ENCODE measurements at regions not wholly inside any gene's neighbourhood (a gene's known extent, or its start where the extent isn't known, plus 50 kb on each side); places are given as distances from the start of the nearest gene placed in this dataset.
"Not testable (repeated sequence)": the region's sequence is repeated elsewhere in the genome, so short reads cannot be mapped to it uniquely, and the experiment has no call there.

DNA sequence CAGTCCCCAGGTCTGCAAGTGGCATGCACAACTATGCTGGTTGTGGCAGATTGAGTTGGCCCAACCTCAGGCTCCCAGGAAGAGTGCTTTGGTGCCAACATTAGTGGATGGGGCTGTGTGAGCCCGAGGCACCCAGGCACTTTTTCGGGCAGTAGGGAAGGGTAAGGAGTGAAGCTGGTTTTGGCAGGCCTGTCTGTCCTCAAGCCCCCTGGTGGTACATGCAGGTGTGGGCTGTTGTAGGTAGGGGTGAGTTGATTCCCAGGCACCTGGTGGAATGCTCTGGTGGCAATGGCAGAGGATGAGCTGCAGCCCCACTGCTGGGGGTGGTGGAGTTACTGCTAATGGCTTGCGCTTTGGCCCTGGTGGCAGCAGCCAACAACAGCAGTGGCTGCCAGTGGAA is 723.7 kb upstream of the SLITRK1 start:
- H3K27ac ChIP-seq (ENCODE audit: low read depth in 1 of 2, low read length in 1 of 2) = no peak overlapping the region
- no peaks in the 10 kb centered on the region for H3K27me3 ChIP-seq (ENCODE audit: control insufficient read depth in 3 of 3, insufficient read depth in 3 of 3, low read length in 2 of 3)
- DNase-seq = no peak
- TF ChIP-seq, protein P1, sequence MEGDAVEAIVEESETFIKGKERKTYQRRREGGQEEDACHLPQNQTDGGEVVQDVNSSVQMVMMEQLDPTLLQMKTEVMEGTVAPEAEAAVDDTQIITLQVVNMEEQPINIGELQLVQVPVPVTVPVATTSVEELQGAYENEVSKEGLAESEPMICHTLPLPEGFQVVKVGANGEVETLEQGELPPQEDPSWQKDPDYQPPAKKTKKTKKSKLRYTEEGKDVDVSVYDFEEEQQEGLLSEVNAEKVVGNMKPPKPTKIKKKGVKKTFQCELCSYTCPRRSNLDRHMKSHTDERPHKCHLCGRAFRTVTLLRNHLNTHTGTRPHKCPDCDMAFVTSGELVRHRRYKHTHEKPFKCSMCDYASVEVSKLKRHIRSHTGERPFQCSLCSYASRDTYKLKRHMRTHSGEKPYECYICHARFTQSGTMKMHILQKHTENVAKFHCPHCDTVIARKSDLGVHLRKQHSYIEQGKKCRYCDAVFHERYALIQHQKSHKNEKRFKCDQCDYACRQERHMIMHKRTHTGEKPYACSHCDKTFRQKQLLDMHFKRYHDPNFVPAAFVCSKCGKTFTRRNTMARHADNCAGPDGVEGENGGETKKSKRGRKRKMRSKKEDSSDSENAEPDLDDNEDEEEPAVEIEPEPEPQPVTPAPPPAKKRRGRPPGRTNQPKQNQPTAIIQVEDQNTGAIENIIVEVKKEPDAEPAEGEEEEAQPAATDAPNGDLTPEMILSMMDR (IDR thresholded peaks at IDR 0.05; ENCODE audit: control extremely low read depth, extremely low read depth) = no peak
- 95 to 98% methylated on average over 3 of the region's 3 CpGs for WGBS, 2 donors
- no peak overlapping the region for H3K4me3 ChIP-seq
- H3K4me1 ChIP-seq (ENCODE audit: control insufficient read depth in 5 of 5, insufficient read depth in 5 of 5, low read length in 5 of 5) = peaks cover 0 to 10% (median 0%) of the 10 kb centered on the region in 5 donors
- no peak for ATAC-seq (ENCODE audit: insufficient read depth, low FRiP score)
- no peak overlapping the region for H3K9ac ChIP-seq (ENCODE audit: insufficient read depth in 1 of 2, low read length in 2 of 2)
- H3K9me3 ChIP-seq (ENCODE audit: control insufficient read depth in 4 of 4, insufficient read depth in 3 of 4, low read length in 3 of 4) = peaks cover 0 to 5% (median 0%) of the 10 kb centered on the region in 4 donors
- H3K36me3 ChIP-seq (ENCODE audit: control insufficient read depth in 4 of 4, insufficient read depth in 4 of 4, low read length in 4 of 4) = no peaks in the 10 kb centered on the region

DNA sequence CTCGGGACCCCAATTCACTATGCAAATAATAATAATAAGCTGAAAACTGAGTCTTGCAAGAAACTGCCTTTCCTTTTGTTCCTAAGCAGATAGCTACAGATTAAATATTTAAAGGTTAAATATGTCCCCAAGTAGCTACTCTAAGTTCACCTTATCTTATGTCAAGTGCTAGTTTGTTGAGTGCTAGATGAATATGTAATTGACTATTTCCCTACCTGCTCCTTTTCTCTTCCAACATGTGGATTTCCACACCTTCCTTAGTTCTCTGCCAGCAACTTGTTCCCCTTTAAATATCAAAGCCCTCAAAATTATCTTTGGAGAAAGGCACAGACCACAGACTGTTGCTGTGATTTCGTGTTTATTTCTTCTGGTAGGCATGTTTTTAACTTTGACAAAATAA is 709.2 kb upstream of the SLITRK1 start:
- no peaks in the 10 kb centered on the region for H3K9me3 ChIP-seq (ENCODE audit: control insufficient read depth in 4 of 4, insufficient read depth in 3 of 4, low read length in 3 of 4)
- 37 to 67% methylated on average over 2 of the region's 2 CpGs for WGBS, 2 donors
- no peaks in the 10 kb centered on the region for H3K27me3 ChIP-seq (ENCODE audit: control insufficient read depth in 3 of 3, insufficient read depth in 3 of 3, low read length in 2 of 3)
- TF ChIP-seq, protein P1 (IDR thresholded peaks at IDR 0.05; ENCODE audit: control extremely low read depth, extremely low read depth) = no peak
- no peak overlapping the region for H3K4me3 ChIP-seq
- ATAC-seq (ENCODE audit: insufficient read depth, low FRiP score) (no peak), DNase-seq (no peak)
- H3K27ac ChIP-seq (ENCODE audit: low read depth in 1 of 2, low read length in 1 of 2) = no peak overlapping the region
- no peak overlapping the region for H3K9ac ChIP-seq (ENCODE audit: insufficient read depth in 1 of 2, low read length in 2 of 2)
- no peaks in the 10 kb centered on the region for H3K36me3 ChIP-seq (ENCODE audit: control insufficient read depth in 4 of 4, insufficient read depth in 4 of 4, low read length in 4 of 4)
- H3K4me1 ChIP-seq (ENCODE audit: control insufficient read depth in 5 of 5, insufficient read depth in 5 of 5, low read length in 5 of 5) = peaks cover 0 to 12% (median 0%) of the 10 kb centered on the region in 5 donors

DNA sequence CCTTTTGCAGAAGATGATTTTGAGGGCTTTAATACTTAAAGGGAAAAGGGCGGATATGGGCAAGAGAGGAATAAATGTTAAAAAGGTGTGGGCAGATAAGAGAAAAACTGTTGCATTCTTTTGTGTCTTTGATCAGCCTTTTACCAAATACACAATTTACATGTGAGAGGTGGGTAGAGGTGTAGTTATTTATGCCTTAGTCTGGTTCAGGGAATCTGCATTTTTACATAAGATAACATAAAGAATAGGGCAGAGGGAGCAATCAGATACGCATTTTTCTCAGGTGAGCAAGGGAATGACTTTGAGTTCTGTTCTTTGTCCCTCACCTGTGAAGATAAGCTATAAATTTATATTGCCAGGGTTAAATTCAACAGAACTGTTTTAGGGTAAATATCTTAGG is 708.4 kb upstream of the SLITRK1 start:
- TF ChIP-seq, protein P1 (IDR thresholded peaks at IDR 0.05; ENCODE audit: control extremely low read depth, extremely low read depth) = no peak
- Histone ChIP-seq H3K27me3 (ENCODE audit: control insufficient read depth in 3 of 3, insufficient read depth in 3 of 3, low read length in 2 of 3) (no peaks in the 10 kb centered on the region), H3K36me3 (ENCODE audit: control insufficient read depth in 4 of 4, insufficient read depth in 4 of 4, low read length in 4 of 4) (no peaks in the 10 kb centered on the region), H3K4me3 (no peak overlapping the region), H3K9me3 (ENCODE audit: control insufficient read depth in 4 of 4, insufficient read depth in 3 of 4, low read length in 3 of 4) (no peaks in the 10 kb centered on the region), H3K9ac (ENCODE audit: insufficient read depth in 1 of 2, low read length in 2 of 2) (no peak overlapping the region), H3K4me1 (ENCODE audit: control insufficient read depth in 5 of 5, insufficient read depth in 5 of 5, low read length in 5 of 5) (peaks cover 0 to 12% (median 0%) of the 10 kb centered on the region in 5 donors), H3K27ac (ENCODE audit: low read depth in 1 of 2, low read length in 1 of 2) (no peak overlapping the region)
- no peak for DNase-seq
- 81 to 86% methylated on average over 2 of the region's 2 CpGs for WGBS, 2 donors
- ATAC-seq (ENCODE audit: insufficient read depth, low FRiP score) = no peak

DNA sequence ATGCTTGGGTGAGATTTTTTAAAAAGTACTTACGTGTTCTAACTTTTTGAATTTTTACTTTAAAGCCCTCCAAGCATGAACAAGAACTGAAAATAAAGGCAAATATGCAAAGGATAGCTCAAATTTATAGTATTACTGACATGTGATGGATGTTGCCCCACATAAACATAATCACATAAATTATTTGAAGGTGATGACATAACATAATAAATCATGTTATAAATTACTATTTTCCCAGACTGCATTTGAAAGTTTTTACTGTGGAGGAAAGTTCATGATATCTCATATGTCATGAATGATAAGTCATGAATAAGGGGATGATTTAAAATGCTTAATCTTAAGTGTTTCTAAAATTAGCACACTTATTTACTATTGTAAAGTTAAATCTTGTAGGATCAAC is 705.7 kb upstream of the SLITRK1 start:
- TF ChIP-seq, protein P1 (IDR thresholded peaks at IDR 0.05; ENCODE audit: control extremely low read depth, extremely low read depth) = no peak
- no peak for ATAC-seq (ENCODE audit: insufficient read depth, low FRiP score)
- Histone ChIP-seq H3K27me3 (ENCODE audit: control insufficient read depth in 3 of 3, insufficient read depth in 3 of 3, low read length in 2 of 3) (no peaks in the 10 kb centered on the region), H3K9me3 (ENCODE audit: control insufficient read depth in 4 of 4, insufficient read depth in 3 of 4, low read length in 3 of 4) (no peaks in the 10 kb centered on the region), H3K27ac (ENCODE audit: low read depth in 1 of 2, low read length in 1 of 2) (no peak overlapping the region), H3K36me3 (ENCODE audit: control insufficient read depth in 4 of 4, insufficient read depth in 4 of 4, low read length in 4 of 4) (no peaks in the 10 kb centered on the region), H3K4me1 (ENCODE audit: control insufficient read depth in 5 of 5, insufficient read depth in 5 of 5, low read length in 5 of 5) (peaks cover 0 to 9% (median 0%) of the 10 kb centered on the region in 5 donors), H3K9ac (ENCODE audit: insufficient read depth in 1 of 2, low read length in 2 of 2) (no peak overlapping the region), H3K4me3 (no peak overlapping the region)
- DNase-seq = no peak
- WGBS, 2 donors = 82 to 83% methylated on average over 1 of the region's 1 CpG

DNA sequence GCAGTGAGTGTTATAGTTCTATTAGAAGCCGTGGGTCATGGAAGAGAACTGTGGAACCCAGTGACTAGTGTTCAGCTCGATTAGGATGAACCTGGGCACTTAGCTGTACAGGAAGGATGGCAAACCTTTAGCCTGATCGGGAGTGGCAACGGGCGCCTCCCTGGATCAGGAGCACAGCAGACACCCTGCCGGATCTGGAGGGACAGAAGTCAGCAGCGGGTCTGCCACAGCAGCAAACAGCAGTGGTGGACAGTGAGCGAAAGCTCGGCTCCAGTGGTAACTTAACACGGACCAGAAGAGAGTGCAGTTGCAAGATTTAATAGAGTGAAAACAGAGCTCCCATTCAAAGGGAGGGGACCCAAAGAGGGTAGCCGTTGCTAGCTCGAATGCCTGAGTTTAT is 697.6 kb upstream of the SLITRK1 start:
- H3K36me3 ChIP-seq (ENCODE audit: control insufficient read depth in 4 of 4, insufficient read depth in 4 of 4, low read length in 4 of 4); ATAC-seq (ENCODE audit: insufficient read depth, low FRiP score); H3K27me3 ChIP-seq (ENCODE audit: control insufficient read depth in 3 of 3, insufficient read depth in 3 of 3, low read length in 2 of 3); DNase-seq; H3K27ac ChIP-seq (ENCODE audit: low read depth in 1 of 2, low read length in 1 of 2); H3K4me3 ChIP-seq; H3K9me3 ChIP-seq (ENCODE audit: control insufficient read depth in 4 of 4, insufficient read depth in 3 of 4, low read length in 3 of 4); H3K4me1 ChIP-seq (ENCODE audit: control insufficient read depth in 5 of 5, insufficient read depth in 5 of 5, low read length in 5 of 5); H3K9ac ChIP-seq (ENCODE audit: insufficient read depth in 1 of 2, low read length in 2 of 2): not testable (repeated sequence)
- WGBS, 2 donors = 91 to 93% methylated on average over 12 of the region's 12 CpGs

Data from lung (tissue), 11 donors.